GM21723 (cell line): ENCODE measurements at regions not wholly inside any gene's neighbourhood (a gene's known extent, or its start where the extent isn't known, plus 50 kb on each side); places are given as distances from the start of the nearest gene placed in this dataset.
"Not testable (repeated sequence)": the region's sequence is repeated elsewhere in the genome, so short reads cannot be mapped to it uniquely, and the experiment has no call there.

Source experiments
- ATAC-seq: cut with Tn5 transposase; IDR thresholded peaks from one replicate; pipeline ENCODE4 v1.9.1; 2021; ENCODE audit warnings: mild to moderate bottlenecking, moderate library complexity; ENCODE audit not compliant: unreplicated experiment

DNA sequence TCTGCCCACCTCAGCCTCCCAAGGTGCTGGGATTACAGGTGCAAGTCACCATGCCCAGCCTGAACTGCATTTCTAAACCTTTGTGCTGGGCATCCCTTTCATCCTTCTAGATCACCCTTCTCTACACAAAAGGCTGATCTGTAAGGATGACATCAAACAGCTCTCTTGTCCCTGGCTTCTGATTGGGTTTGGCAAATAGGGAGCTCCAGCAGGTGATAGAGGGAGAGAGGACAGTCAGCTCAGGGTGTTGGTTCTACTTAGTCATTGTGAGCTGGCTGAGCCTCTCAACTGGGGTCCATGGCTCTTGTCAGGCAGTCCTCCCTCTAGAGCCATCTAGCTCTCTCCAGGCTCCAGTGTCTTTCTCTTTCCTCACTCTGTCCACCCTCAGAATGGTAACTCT is 237.6 kb upstream of the JARID2 start:
- ATAC-seq = no peak

DNA sequence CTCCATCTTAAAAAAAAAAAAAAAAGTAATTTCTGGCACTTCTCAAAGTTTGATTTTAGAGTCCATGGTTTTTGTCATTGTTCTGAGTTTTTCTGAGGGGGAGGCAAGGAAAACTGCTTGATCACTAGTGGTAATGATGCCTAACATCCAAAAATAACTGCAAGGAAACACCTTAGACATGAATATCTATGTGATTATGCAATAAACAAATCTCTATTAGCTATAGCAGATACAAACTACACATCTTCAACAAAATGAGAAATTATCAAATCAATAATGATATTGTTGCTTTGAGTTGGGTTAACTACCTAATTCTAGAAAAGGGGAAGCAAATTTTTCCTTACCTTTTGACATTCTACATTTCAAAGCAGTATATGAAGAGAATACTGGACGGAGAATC is 230.9 kb upstream of the JARID2 start:
- ATAC-seq = no peak

DNA sequence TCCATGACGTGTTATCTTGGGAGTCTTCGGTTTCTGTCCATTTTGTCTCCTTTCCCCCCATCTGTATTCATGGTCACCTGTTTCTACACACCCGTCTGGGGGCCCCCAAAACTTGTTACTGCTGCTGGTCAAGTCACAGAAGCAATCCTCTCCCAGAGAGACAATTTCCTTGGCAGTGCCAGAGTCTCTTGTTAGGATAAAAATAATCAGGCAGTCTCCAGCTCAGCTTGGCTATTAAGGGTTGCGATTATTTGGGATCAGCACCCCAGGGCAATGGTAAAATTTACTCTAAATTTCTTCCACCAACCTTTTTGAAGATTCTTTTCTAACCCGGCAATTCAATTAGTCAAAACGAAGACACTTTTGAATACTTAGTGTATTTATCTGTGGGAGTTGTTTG is 229.1 kb upstream of the JARID2 start:
- no peak for ATAC-seq

DNA sequence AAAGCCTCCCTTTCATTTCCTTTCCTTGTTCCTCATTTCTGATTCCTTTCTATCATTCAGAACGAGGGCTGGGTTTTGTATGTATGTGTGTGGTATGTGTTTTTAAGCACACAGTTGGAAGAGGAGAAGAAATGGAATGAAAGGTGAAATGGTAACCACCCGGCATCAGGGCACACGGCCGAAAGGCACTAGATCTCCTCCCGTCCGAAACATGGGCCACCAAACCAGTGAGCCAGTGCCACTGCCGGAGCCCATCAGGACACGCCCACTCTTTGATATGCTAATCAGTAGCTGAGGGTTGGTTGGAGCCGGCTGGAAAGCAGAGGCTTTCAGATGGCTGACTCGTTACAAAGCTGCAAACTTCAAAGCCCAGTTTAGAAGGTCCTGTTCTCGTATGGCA is 228.6 kb upstream of the JARID2 start:
- ATAC-seq = no peak

DNA sequence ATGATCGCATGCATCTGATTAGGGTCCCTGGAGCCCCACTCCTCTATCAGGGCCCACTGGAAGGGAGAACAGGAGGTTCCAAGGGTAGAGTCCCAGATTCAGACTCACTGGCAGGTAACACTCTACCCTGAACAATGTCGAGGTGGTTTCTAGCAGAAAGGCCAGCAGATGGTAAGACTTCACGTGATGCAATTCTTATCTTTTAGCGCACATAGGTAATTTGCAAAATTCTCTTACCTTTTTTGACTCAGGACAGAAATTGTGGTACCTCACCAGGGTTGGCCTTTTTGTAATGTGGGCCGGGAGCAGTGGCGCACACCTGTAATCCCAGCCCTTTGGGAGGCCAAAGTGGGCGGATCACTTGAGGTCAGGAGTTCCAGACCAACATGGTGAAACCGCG is 228.1 kb upstream of the JARID2 start:
- no peak for ATAC-seq

DNA sequence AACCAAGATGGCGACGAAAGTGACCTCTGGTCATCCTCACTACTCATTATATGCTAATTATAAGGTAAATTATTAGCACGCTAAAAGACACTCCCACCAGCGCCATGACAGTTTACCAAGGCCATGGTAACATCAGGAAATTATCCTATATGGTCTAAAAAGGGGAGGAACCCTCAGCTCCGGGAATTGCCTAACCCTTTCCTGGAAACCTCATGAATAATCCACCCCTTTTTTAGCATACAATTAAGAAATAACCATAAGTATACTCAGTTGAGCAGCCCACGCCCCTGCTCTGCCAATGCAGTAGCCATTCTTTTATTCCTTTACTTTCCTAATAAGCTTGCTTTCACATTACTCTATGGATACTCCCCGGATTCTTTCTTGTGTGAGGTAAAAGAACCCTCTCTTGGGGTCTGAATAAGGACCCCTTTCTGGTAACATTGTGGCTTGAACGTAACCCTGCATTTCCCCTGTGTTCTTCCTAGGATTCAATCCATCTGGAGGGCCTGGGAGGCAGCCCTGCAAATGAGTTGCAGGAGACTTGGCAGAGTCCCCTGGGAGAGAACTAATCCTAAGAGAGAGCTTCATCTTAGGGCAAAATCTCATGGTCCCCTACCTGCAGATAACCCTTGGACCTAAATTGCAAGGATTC is 225.6 kb upstream of the JARID2 start:
- no peak for ATAC-seq

DNA sequence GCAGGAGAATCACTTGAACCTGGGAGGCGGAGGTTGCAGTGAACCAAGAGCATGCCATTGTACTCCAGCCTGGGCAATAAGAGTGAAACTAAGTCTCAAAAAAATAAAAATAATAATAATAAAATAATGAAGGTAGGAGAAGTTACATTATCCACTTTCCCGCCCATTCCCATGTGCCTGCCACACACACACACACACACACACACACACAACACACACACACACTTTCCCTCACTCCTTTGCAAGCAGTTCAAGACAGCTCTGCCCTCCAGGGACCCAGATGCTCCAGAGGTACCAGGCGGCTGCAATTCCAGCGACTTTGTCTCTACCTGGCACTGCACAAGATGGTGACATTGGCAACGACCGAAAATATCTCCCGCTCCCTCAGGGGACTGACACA is 224.8 kb upstream of the JARID2 start:
- no peak for ATAC-seq

DNA sequence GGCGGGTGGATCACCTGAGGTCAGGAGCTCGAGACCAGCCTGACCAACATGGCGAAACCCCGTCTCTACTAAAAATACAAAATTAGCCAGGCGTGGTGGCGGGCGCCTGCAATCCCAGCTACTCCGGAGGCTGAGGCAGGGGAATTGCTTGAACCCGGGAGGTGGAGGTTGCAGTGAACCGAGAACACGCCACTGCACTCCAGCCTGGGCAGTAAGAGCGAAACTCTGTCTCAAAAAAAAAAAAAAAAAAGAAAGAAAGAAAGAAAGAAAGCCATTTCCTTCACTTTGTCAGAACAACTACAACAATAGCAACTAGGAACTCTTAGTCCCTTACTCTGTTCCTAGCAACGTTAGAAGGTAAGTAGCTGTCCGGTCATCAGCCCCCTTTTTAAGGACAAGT is 222.9 kb upstream of the JARID2 start:
- not testable (repeated sequence) for ATAC-seq

DNA sequence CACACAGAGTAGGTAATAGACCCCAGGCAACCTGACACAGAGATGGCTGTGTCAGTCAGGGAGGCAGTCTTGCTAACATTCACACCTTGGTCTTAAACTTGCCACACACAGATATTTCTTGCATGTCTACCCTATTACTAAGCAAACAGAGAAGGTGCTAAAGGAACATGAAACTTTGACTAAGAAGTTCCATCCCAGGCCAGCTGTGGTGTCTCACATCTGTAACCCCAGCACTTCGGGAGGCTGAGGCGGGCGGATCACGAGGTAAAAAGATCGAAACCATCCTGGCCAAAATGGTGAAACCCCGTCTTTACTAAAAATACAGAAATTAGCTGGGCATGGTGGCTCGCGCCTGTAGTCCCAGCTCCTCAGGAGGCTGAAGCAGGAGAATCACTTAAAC is 222.4 kb upstream of the JARID2 start:
- peak; percentile 95 for ATAC-seq

DNA sequence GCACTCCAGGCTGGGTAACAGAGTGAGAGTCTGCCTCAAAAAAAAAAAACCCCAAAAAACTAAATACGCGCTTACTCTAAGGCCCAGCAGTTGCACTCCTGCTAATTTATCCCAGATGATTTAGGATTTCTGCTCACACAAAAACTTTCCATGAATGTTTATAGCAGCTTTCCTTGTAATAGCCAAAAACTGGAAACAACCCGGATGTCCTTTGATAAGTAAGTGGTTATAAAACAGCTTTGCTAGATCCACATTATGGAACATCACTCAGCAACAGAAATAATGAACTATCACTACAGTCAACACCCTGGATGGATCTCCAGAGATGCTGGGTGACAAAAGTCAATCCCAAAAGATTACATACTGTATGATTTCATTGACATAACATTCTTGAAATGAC is 220.4 kb upstream of the JARID2 start:
- no peak for ATAC-seq

DNA sequence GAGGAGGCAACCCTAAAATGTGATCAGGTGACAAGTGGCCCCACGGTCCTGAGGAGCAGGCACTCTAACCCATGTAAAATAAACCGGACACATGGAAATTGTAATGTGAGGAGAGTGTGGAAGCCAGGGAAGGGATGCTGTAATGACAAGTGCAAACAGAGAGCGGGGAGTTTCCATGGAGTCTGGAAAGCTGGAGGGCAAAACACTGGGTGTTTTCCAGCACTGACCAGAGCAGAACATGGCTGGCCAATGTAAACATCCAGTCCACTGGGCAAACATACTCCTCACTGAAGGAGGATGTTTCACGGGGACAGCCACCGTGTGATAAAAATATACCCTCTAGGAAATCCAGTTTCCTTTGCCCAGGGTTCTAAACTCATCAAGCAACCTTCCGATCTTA is 219.0 kb upstream of the JARID2 start:
- ATAC-seq = no peak

DNA sequence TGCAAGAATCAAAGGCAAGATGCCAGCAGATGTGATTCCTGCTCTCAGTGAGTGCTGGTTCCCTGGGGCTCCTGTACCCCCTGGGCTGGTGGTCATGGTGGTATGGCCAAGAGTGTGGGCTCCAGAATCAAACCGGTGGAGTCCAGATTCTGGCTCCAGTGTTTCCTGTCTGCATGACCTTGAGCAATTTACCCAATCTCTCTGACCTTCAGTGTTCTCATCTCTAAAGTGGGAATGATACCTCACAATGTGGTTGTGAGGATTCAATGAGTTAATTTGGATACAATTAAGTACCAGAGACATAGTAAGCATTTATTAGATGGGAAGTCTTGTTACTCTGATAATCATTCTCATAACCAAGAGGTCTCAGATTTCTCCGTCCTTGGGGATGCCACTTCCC is 218.4 kb upstream of the JARID2 start:
- ATAC-seq = no peak

DNA sequence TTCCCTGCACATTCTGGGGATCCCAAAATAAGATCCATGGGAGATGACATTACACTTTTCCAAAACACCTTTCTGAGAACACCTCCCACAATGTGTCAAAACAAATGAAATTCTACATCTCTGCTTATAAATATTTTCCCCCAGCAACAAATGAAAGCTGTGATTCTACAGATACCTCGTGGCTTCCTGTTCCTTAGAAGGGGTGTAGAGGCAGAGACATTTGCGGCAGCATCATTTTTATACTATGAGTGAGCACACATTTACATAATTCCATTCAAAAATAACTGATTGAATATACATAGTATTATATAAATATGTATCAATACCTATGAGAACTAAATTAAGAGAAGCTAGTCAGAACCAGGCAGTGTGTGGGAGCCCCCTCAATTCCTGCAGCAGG is 213.9 kb upstream of the JARID2 start:
- ATAC-seq = no peak

DNA sequence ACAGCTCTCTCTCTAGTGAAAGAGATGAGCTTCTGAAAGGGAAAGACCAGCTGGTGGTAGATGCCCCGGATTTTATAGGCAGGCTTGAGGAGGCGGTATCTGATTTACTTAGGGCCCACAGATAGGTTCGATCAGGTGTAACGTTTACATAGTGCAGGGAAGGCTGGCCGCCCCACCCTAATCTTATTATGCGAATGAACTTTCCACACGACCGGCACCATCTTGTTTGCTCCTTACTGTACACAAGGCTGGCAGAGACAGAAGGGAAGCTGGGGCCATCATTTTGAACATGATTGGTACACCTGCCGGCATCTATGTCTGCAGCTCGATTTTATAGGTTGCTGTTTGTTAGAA is 212.0 kb upstream of the JARID2 start:
- no peak for ATAC-seq

DNA sequence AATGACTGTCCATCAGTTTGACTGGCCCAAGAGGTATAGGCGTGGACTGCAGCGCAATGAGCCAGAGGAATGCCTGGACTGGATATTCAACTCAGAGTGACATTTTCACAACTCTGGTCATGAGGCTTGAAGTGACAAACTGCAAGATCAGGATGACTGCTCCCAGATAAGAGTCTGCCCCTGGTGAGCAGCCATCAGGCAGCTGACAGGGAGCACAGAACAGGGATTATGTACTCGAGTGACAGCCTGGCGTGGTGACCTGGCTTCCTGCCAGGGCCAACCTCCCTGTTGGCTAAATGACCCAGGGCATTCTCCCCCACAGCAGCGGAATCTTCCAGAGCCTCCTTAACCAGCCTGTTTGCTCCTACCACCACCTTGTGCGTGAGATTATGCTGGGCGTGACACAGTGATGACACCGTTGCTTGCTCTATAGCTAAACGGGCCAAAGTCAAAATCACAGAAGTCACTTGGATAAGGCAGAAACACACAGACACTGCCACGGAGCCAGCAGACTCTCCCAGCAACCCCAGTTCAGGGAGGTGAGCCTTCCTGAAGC is 209.1 kb upstream of the JARID2 start:
- ATAC-seq = no peak

DNA sequence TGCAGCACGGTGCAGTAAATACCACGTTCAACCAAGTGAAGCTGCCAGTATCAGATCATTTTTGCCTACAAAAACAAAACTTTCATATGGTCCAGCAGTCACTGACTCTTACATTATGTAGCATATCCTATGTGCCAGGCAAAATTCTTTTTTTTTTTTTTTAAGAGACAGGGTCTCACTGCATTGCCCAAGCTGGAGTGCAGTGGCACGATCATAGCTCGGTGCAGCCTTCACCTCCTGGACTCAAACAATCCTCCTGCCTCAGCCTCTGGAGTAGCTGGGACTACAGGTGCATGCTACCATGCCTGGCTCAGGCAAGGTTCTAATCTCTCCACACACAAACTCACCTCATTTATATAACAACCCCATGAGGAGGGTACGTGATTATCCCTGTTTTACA is 208.6 kb upstream of the JARID2 start:
- no peak for ATAC-seq

DNA sequence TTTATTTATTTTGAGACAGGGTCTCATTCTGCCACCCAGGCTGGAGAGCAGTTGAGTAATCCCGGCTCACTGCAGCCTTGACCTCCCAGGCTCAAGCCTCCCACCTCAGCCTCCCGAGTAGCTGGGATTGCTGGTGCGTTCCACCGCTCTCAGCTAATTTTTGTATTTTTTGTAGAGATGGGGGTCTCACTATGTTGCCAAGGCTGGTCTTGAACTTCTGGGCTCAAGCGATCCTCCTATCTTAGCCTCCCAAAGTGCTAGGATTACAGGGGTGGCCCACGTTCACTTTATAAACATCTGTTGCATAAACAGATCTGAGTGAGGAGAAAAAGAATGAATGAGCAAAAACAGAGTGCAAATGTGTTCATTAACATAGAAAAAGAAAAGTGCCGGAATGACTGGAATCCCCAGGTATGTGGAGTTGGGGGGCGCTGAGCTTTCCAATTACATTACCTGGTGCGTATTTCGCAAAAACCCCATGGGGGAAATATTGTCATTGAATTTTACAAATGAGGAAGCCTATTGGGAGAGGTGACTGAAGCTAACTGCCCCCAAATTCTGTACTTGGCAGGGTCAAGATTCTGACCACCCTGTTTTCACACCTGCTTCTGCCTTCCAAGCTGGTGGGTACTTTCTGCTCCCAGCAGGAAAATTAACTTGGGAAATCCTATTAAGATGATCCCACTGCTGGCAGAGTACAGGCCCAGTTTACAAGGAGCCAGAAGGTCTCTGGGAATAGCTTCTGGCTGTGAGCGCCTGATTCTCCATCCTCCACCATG is 207.7 kb upstream of the JARID2 start:
- ATAC-seq = no peak

DNA sequence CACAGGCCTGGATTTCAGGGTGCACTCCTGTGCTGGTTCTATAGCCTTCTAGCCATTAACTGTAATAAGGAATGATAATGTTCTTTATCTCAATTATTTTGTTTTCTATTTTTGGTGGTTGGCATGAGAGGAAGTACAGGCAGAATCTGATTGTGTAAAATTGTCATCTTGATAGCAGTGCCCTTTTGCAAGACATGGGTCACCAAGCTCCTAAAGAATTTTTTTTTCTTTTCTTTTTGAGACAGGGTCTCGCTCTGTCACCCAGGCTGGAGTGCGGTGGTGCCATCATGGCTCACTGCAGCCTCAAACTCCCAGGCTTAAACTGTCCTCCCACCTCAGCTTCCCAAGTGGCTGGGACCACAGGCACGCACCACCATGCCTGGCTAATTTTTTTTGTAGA is 206.7 kb upstream of the JARID2 start:
- ATAC-seq = no peak

DNA sequence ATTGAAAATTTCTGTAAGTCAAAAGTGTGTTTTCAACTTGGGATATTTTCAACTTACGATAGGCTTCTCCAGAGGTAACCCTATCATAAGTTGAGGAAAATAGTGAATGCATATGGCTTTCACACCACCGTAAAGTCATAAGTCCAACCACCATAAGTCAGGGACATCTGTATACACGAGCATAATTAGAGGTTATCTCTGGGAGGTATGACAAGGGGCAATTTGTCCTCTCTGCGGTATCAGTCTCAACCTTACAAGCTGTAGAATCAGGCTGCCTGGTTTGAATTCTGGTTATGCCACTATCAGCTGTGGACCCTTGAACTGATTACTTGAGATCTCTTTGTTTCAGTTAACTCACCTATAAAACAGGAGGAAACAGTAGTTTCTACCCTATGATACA is 202.9 kb upstream of the JARID2 start:
- ATAC-seq = no peak

DNA sequence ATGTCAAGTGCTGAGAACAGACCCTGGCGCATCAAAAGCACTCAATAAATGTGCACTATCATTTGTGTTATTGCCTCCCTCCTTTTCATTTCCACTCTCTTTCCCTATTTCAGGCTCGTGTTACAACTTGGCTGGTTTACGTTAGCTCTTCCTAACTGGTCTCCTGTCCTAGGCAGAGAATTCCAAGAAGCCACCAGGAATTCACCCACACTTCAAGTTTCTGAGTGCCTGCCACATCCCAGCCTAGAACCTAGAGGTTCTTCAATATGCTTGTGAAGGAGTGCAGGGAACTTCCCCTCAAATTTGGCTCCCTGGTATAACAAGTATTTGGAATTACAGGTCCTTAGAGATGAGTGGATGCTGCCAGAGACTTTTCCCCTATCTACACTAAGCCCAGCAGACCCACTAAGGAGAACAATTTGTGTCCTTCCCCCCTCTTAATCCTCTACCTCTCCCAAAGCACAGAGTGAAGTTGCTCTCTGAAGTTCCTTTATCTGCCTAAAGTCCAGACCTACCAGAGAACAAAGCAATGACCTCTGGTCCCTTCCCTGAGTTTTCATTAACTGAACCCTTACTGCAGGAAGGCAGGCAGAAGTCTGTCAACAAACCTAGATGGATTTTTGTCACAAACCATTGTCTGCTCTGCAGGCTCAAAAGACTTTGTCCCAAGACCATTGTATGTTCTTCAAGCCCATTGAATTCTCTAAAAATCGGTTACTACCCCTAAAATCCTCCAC is 201.6 kb upstream of the JARID2 start:
- ATAC-seq = no peak

DNA sequence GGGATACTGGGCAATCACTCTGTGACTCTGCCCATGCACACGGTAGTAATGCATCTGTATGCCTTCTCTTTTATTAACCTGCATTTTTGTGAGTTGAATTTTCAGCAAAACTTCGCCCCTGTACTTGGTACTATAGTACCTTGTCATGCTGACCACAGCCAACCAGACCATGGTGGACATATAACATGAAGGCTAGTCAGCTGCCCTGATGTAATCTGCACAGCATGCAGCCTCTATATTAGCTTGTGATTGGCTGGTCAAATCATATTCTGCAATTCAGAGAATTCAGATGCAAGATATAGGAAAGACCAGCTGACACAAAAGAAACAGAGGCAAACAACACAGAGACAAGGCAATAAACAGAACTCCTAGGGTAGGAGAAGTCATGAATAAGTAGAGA is 200.9 kb upstream of the JARID2 start:
- no peak for ATAC-seq

DNA sequence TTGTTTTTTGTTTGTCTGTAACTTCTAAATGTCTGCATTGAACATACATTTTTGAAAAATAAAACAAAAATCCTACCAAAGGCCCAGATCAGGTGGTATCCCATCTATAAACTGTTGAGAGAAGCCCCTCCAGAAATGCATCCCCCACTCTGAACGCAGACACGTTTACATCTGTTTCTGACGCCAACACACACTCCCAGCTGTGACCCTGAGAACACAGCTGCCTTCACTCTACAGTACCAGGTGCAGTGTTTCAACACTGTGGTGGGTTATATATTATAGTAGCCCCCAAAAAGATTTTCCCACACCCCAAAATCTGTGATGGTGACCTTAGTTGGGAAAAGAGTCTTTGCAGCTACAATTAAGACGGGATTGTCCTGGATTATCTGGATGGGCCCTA is 199.1 kb upstream of the JARID2 start:
- no peak for ATAC-seq
